NB4 (cell line): ENCODE measurements at regions not wholly inside any gene's neighbourhood (a gene's known extent, or its start where the extent isn't known, plus 50 kb on each side); places are given as distances from the start of the nearest gene placed in this dataset.
A peak's percentile ranks its signal among the peaks of the same experiment; 100 is the strongest.

Experiments used
- DNase-seq: peaks from one replicate; pipeline ENCODE4 v3.0.0; 2010; ENCODE audit warnings: low read depth
- H3K4me3 ChIP-seq: one replicate; pipeline ENCODE4 v1.5.1; 2011; ENCODE audit warnings: mild to moderate bottlenecking, low read depth, low read length, moderate library complexity
- CTCF ChIP-seq: IDR thresholded peaks from one replicate; pipeline ENCODE4 v1.5.1; 2012; ENCODE audit warnings: low read depth, low read length
- MYC ChIP-seq: IDR thresholded peaks from 2 replicates; pipeline ENCODE4 v1.6.1; 2011; ENCODE audit warnings: low read depth, low read length
- POLR2A ChIP-seq: IDR thresholded peaks from 2 replicates; pipeline ENCODE4 v1.6.1; 2011; ENCODE audit warnings: mild to moderate bottlenecking; ENCODE audit not compliant: insufficient read length; ENCODE audit errors: extremely low read depth
- TF ChIP-seq, protein P1 (sequence below): IDR thresholded peaks from 2 replicates; pipeline ENCODE4 v1.6.1; 2011; ENCODE audit warnings: low read depth, low read length

- no peak for DNase-seq
- H3K4me3 ChIP-seq: no peak overlapping the region
- TF ChIP-seq POLR2A (no peak), MYC (no peak), CTCF (no peak)
- TF ChIP-seq, protein P1, sequence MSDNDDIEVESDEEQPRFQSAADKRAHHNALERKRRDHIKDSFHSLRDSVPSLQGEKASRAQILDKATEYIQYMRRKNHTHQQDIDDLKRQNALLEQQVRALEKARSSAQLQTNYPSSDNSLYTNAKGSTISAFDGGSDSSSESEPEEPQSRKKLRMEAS: no peak
These were observed 135.4 kb downstream of the PPP1R3A start for GRCh38 chr7:113783403-113783802.

DNA sequence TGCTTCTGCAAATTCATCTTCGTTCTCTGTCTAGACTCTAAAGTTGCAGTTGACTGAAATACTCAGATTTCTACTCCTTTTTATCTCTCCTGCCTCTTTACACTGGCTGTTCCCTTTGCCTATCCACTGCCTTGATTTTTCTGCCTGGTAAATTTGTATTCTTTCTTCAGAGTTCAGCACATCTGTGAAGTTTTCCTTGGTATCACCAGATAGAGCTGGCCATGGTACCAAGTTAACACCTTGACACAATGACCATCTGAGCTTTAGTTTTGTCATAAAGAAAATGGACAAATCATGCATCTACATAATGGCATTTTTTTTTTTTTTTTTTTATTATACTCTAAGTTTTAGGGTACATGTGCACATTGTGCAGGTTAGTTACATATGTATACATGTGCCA lies 143.0 kb downstream of the PPP1R3A start:
- no peak for TF ChIP-seq POLR2A
- TF ChIP-seq, protein P1: no peak
- no peak for DNase-seq
- H3K4me3 ChIP-seq: no peak overlapping the region

GRCh38 chr7:113775401-113775800 lies 143.4 kb downstream of the PPP1R3A start:
- TF ChIP-seq MYC: no peak
- no peak for TF ChIP-seq CTCF
- TF ChIP-seq, protein P1: no peak
- TF ChIP-seq POLR2A: no peak
- no peak for DNase-seq
- no peak overlapping the region for H3K4me3 ChIP-seq

DNA sequence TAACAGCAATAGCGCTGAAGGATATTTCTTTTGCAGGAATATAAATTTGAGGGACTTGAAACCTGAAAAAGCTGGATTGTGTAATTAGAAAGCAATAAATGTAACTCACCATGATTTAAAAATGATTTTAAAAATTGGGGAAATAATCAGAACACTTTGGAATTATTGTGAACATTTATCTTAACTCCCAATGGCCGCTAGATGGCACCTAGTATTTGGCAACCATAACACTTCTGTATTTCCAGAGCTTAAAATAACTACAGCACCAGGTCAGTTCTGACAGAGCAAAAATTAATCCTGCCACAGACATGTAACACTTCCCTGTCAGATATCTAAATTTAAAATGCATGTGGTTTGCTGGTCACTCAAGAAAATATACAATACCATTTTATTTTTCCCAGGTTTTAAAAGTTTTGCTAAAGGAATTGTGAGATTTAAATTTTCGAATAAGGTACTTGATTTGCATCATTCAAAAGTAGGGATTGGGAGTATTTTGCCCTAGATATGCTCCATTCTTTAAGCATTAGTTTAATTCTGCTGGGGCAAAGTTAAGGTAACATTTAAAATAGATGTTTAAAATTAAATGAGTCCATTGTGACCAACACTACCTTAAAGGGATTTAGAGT lies 144.5 kb downstream of the PPP1R3A start:
- no peak overlapping the region for H3K4me3 ChIP-seq
- DNase-seq: peak; percentile 70
- TF ChIP-seq MYC (no peak), CTCF (peak; percentile 72)
- TF ChIP-seq, protein P1: 0 out of 2 replicates have a peak, but pooled peaks have one; percentile 14

DNA sequence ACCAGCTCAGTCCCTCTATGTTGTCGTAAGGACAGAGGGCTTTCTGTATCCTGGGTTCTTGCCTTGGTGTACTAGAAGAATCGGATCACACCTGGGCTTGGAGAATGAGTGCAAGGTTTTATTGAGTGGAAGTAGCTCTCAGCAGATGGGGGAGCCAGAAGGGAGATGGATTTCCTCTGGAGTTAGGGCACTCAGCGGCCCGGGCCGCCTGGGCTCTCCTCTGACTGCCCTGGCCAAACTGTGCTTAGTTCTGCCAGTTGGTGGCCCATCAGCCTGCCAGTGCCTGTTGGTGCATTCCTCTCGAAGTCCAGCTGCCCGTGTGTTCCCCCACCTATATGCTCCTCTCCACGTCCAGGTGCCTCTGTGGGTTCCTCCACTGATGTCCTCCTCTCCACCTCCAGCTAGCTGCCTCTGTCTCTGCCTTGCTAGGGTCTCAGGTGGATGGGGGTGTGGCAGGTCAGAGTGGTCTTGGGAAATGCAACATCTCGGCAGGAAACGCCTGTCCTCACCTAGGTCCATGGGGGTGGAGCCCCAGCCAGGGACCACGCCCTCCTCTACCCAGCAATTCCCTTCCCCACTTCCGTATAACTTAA lies 148.6 kb downstream of the PPP1R3A start:
- H3K4me3 ChIP-seq: no peak overlapping the region
- no peak for DNase-seq
- TF ChIP-seq POLR2A: no peak
- TF ChIP-seq, protein P1: no peak
- no peak for TF ChIP-seq MYC
- no peak for TF ChIP-seq CTCF

DNA sequence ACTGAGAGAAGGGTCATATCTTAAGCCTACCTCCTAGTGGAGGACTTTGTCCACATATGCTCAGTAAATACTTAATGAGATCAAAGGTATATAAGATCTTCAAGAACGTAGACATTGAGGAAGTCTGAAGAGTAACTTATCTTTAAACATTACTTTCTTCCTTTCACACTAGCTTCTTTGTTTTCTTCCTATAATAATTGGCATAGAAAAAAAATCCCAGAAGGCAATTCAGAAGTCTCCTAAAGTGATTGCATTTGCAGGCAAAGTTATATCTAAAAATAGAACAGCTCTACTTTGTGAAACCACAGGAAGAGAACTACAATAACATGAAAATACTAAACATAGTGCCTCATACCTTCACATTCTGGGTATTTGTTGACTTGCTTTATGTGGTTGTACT lies 150.4 kb downstream of the PPP1R3A start:
- no peak for DNase-seq
- TF ChIP-seq MYC (no peak), CTCF (no peak), POLR2A (no peak)
- TF ChIP-seq, protein P1: no peak
- no peak overlapping the region for H3K4me3 ChIP-seq
